HEK293 (cell line): ENCODE measurements at regions not wholly inside any gene's neighbourhood (a gene's known extent, or its start where the extent isn't known, plus 50 kb on each side); places are given as distances from the start of the nearest gene placed in this dataset.

Experiments
- CTCF ChIA-PET: fragments of 350-600 bp; formaldehyde crosslinking; extraction: SDS; loops from one replicate; lab custom pipeline; 2021; ENCODE audit warnings: antibody characterized with exemption; lab: Yijun Ruan, JAX
- POLR2A ChIA-PET: fragments of 300-600 bp; formaldehyde crosslinking; extraction: SDS; loops from one replicate; lab custom pipeline; 2020; ENCODE audit warnings: antibody characterized with exemption, inconsistent platforms; lab: Yijun Ruan, JAX
- H3K27ac ChIP-seq: fragments of 200-500 bp; sonication (Bioruptor generic); 2 replicates; pipeline ENCODE4 v1.5.1; 2014; ENCODE audit warnings: low read depth, low read length, control low read depth, inconsistent platforms; ENCODE audit errors: extremely low read depth
- H3K36me3 ChIP-seq, 2 experiments: fragments of 200-500 bp in 1 of 2; sonication (Bioruptor generic) in 1 of 2; 1 replicate in 1 of 2; 2 replicates in 1 of 2; pipeline ENCODE4 v1.5.1; 2014 to 2017; ENCODE audit warnings: inconsistent platforms in 2 of 2, low read length in 2 of 2; ENCODE audit not compliant: control insufficient read depth in 2 of 2, insufficient read depth in 1 of 2
- H3K4me1 ChIP-seq: fragments of 200-500 bp; sonication (Bioruptor generic); 2 replicates; pipeline ENCODE4 v1.5.1; 2014; ENCODE audit warnings: mild to moderate bottlenecking, low read length, inconsistent platforms; ENCODE audit not compliant: control insufficient read depth, insufficient read depth
- H3K4me3 ChIP-seq: 2 replicates; pipeline ENCODE4 v1.5.1; 2011; ENCODE audit warnings: low read depth, mild to moderate bottlenecking, control low read depth, low read length, moderate library complexity
- H3K9me3 ChIP-seq: fragments of 200-500 bp; sonication (Bioruptor generic); 2 replicates; pipeline ENCODE4 v1.5.1; 2014; ENCODE audit warnings: low read depth, low read length, inconsistent platforms; ENCODE audit not compliant: control insufficient read depth, insufficient read depth
- KLF10 ChIP-seq: fragments of 450-650 bp; IDR thresholded peaks from 2 replicates; pipeline ENCODE4 v1.5.1; 2018; ENCODE audit warnings: missing biosample characterization, mild to moderate bottlenecking, missing genetic modification characterization
- MEIS1 ChIP-seq: sonication (generic); formaldehyde crosslinking; IDR thresholded peaks from 2 replicates; pipeline ENCODE4 v1.8.1; 2022; ENCODE audit warnings: missing genetic modification reagents, mild to moderate bottlenecking, borderline replicate concordance
- SETDB1 ChIP-seq: IDR thresholded peaks from one replicate; pipeline ENCODE4 v1.6.1; 2017; ENCODE audit warnings: mild to moderate bottlenecking, low read length, moderate library complexity, mixed read lengths; ENCODE audit not compliant: insufficient read length
- ZBTB21 ChIP-seq: fragments of 450-650 bp; formaldehyde crosslinking; IDR thresholded peaks from 2 replicates; pipeline ENCODE4 v1.5.1; 2017; ENCODE audit warnings: missing biosample characterization, missing genetic modification characterization
- ZNF174 ChIP-seq: fragments of 450-650 bp; formaldehyde crosslinking; IDR thresholded peaks from 2 replicates; pipeline ENCODE4 v1.5.0; 2017; ENCODE audit warnings: missing biosample characterization, mild to moderate bottlenecking, missing genetic modification characterization
- ZNF223 ChIP-seq: fragments of 450-650 bp; formaldehyde crosslinking; IDR thresholded peaks from 2 replicates; pipeline ENCODE4 v1.5.1; 2016; ENCODE audit warnings: missing biosample characterization, missing genetic modification characterization
- ZNF530 ChIP-seq: fragments of 450-650 bp; formaldehyde crosslinking; IDR thresholded peaks from 2 replicates; pipeline ENCODE4 v1.5.1; 2016; ENCODE audit warnings: low read depth, missing biosample characterization, missing genetic modification characterization
- ZNF544 ChIP-seq: fragments of 450-650 bp; formaldehyde crosslinking; IDR thresholded peaks from 2 replicates; pipeline ENCODE4 v1.5.0; 2017; ENCODE audit warnings: missing biosample characterization, missing genetic modification characterization
- ZNF621 ChIP-seq: fragments of 450-650 bp; formaldehyde crosslinking; IDR thresholded peaks from 2 replicates; pipeline ENCODE4 v1.5.1; 2017; ENCODE audit warnings: missing biosample characterization, missing genetic modification characterization
- ZNF623 ChIP-seq: fragments of 450-650 bp; formaldehyde crosslinking; IDR thresholded peaks from 2 replicates; pipeline ENCODE4 v1.5.1; 2016; ENCODE audit warnings: missing biosample characterization, missing genetic modification characterization
- ZNF768 ChIP-seq: fragments of 450-650 bp; formaldehyde crosslinking; IDR thresholded peaks from 2 replicates; pipeline ENCODE4 v1.5.1; 2018; ENCODE audit warnings: missing biosample characterization, mild to moderate bottlenecking, missing genetic modification characterization
- ZNF777 ChIP-seq: fragments of 450-650 bp; formaldehyde crosslinking; IDR thresholded peaks from 2 replicates; pipeline ENCODE4 v1.5.1; 2017; ENCODE audit warnings: missing biosample characterization, missing genetic modification characterization, borderline replicate concordance
- ZNF830 ChIP-seq: fragments of 450-650 bp; IDR thresholded peaks from 2 replicates; pipeline ENCODE4 v1.5.0; 2018; ENCODE audit warnings: missing biosample characterization, missing genetic modification characterization, low read depth, mild to moderate bottlenecking, moderate library complexity
- ZSCAN16 ChIP-seq: fragments of 450-650 bp; formaldehyde crosslinking; IDR thresholded peaks from 2 replicates; pipeline ENCODE4 v1.5.1; 2016; ENCODE audit warnings: missing biosample characterization, missing genetic modification characterization
- TF ChIP-seq, protein P1 (sequence below): fragments of 450-650 bp; IDR thresholded peaks from 2 replicates; pipeline ENCODE4 v1.5.1; 2018; ENCODE audit warnings: missing biosample characterization, missing genetic modification characterization
- TF ChIP-seq, protein P2 (sequence below): fragments of 450-650 bp; formaldehyde crosslinking; IDR thresholded peaks from 2 replicates; pipeline ENCODE4 v1.5.1; 2016; ENCODE audit warnings: missing biosample characterization, missing genetic modification characterization
- TF ChIP-seq, protein P3 (sequence below): fragments of 450-650 bp; formaldehyde crosslinking; IDR thresholded peaks from 2 replicates; pipeline ENCODE4 v1.5.1; 2016; ENCODE audit warnings: missing biosample characterization, missing genetic modification characterization
- TF ChIP-seq, protein P4 (sequence below): fragments of 450-650 bp; formaldehyde crosslinking; IDR thresholded peaks from 2 replicates; pipeline ENCODE4 v1.5.1; 2016; ENCODE audit warnings: missing biosample characterization, missing genetic modification characterization

DNA sequence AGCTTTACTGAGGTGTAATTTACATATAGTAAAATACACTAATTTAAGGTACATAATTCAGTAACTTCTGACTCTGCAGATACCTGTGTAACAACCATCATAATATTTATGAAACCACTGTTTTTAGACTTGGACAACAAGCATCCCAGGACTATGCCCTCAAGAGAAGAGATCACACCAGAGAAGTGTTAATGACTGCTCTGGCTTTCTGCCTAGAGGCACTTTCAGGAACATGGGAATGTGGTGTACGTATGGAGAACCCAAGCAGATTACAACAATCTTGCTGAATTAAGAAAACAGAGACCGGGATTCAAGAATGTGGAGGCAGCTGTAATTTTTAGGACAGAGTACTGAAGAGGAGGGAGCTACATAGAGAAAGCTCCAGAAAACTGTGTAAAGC, 475.2 kb downstream of the LPIN1 start (continued):
- TF ChIP-seq, protein P1, sequence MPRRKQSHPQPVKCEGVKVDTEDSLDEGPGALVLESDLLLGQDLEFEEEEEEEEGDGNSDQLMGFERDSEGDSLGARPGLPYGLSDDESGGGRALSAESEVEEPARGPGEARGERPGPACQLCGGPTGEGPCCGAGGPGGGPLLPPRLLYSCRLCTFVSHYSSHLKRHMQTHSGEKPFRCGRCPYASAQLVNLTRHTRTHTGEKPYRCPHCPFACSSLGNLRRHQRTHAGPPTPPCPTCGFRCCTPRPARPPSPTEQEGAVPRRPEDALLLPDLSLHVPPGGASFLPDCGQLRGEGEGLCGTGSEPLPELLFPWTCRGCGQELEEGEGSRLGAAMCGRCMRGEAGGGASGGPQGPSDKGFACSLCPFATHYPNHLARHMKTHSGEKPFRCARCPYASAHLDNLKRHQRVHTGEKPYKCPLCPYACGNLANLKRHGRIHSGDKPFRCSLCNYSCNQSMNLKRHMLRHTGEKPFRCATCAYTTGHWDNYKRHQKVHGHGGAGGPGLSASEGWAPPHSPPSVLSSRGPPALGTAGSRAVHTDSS (tag by site-specific recombination) = no peak
- TF ChIP-seq ZNF544 (tag by site-specific recombination) (no peak), ZNF777 (tag by site-specific recombination) (no peak), ZNF530 (no peak), ZNF621 (tag by site-specific recombination) (no peak)
- TF ChIP-seq, all 188 proteins: peak for 0

DNA sequence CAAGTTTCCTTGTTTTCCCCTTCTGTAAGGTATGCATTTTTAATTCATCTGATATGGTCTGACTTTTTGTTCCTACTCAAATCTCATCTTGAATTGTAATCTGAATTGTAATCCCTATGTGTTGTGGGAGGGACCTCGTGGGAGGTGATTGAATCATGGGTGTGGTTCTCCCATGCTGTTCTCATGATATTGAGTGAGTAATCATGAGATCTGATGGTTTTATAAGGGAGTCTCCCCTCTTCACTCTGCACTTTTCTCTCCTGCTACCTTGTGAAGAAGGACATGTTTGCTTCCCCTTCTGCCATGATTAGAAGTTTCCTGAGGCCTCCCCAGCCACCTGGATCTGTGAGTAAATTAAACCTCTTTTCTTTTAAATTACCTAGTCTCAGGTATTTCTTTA, 476.1 kb downstream of the LPIN1 start:
- H3K36me3 ChIP-seq = no peaks in the 10 kb centered on the region
- no peaks in the 10 kb centered on the region for H3K4me1 ChIP-seq
- TF ChIP-seq, protein P2, sequence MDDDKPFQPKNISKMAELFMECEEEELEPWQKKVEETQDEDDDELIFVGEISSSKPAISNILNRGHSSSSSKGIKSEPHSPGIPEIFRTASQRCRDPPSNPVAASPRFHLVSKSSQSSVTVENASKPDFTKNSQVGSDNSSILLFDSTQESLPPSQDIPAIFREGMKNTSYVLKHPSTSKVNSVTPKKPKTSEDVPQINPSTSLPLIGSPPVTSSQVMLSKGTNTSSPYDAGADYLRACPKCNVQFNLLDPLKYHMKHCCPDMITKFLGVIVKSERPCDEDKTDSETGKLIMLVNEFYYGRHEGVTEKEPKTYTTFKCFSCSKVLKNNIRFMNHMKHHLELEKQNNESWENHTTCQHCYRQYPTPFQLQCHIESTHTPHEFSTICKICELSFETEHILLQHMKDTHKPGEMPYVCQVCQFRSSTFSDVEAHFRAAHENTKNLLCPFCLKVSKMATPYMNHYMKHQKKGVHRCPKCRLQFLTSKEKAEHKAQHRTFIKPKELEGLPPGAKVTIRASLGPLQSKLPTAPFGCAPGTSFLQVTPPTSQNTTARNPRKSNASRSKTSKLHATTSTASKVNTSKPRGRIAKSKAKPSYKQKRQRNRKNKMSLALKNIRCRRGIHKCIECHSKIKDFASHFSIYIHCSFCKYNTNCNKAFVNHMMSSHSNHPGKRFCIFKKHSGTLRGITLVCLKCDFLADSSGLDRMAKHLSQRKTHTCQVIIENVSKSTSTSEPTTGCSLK (tag by site-specific recombination) = no peak
- TF ChIP-seq KLF10 (tag by site-specific recombination) = no peak
- no peak for TF ChIP-seq ZNF174 (tag by site-specific recombination)
- TF ChIP-seq ZNF768 (tag by site-specific recombination) = no peak
- TF ChIP-seq, protein P3, sequence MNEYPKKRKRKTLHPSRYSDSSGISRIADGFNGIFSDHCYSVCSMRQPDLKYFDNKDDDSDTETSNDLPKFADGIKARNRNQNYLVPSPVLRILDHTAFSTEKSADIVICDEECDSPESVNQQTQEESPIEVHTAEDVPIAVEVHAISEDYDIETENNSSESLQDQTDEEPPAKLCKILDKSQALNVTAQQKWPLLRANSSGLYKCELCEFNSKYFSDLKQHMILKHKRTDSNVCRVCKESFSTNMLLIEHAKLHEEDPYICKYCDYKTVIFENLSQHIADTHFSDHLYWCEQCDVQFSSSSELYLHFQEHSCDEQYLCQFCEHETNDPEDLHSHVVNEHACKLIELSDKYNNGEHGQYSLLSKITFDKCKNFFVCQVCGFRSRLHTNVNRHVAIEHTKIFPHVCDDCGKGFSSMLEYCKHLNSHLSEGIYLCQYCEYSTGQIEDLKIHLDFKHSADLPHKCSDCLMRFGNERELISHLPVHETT = no peak
- TF ChIP-seq, protein P4, sequence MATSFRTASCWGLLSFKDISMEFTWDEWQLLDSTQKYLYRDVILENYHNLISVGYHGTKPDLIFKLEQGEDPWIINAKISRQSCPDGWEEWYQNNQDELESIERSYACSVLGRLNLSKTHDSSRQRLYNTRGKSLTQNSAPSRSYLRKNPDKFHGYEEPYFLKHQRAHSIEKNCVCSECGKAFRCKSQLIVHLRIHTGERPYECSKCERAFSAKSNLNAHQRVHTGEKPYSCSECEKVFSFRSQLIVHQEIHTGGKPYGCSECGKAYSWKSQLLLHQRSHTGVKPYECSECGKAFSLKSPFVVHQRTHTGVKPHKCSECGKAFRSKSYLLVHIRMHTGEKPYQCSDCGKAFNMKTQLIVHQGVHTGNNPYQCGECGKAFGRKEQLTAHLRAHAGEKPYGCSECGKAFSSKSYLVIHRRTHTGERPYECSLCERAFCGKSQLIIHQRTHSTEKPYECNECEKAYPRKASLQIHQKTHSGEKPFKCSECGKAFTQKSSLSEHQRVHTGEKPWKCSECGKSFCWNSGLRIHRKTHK (tag by site-specific recombination) = no peak
- no peak for TF ChIP-seq MEIS1
- ChIA-PET CTCF (no interaction called here), POLR2A (no interaction called here)
- H3K9me3 ChIP-seq = no peaks in the 10 kb centered on the region
- H3K27ac ChIP-seq = no peak overlapping the region
- no peak overlapping the region for H3K4me3 ChIP-seq

DNA sequence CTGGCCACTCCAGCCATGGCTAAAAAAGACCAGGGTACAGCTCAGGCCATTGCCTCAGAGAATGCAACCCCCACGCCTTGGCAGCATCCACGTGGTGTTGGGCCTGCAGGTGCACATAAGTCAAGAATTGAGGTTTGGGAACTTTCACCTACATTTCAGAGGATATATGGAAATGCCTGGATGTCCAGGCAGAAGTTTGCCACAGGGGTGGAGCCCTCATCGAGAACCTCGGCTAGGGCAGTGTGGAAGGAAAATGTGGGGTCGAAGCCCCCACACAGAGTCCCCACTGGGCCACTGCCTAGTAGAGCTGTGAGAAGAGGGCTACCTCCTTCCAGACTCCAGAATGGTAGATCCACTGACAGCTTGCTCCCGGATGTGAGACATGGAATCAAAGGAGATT, 477.3 kb downstream of the LPIN1 start:
- H3K4me3 ChIP-seq = no peak overlapping the region
- H3K9me3 ChIP-seq = no peaks in the 10 kb centered on the region
- ChIA-PET POLR2A (no interaction called here), CTCF (no interaction called here)
- H3K27ac ChIP-seq = no peak overlapping the region
- H3K4me1 ChIP-seq = no peaks in the 10 kb centered on the region
- no peaks in the 10 kb centered on the region for H3K36me3 ChIP-seq
- TF ChIP-seq SETDB1 (peak; percentile 92), ZNF623 (no peak)

DNA sequence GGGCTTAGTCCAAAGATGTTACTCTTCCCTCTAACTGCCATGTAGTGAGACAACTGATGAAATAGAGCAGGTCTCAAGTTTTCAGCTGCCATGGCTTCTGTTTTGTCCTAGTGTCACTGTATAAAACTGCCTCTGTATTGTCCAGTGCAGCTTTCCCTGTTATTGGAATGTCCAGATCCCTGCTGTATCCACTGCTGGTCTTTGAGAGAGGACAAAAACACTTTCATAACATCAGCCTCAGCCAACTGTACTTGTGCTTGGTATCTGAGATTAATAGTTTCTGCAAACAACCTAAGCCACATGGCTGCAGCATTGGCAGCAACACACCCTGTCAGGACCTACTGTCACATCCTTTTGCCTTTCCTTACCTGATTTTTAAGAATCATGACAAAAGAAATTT, 480.2 kb downstream of the LPIN1 start:
- Histone ChIP-seq H3K9me3 (no peaks in the 10 kb centered on the region), H3K4me1 (no peaks in the 10 kb centered on the region), H3K27ac (no peak overlapping the region), H3K36me3 (no peaks in the 10 kb centered on the region), H3K4me3 (no peak overlapping the region)
- ChIA-PET POLR2A (no interaction called here), CTCF (interaction anchor here (0.6 kb wide), 1 partner anchor 362 kb away, joined by 3 read pairs; no protein-coding TSS in a partner anchor)
- TF ChIP-seq ZNF830 (no peak), ZSCAN16 (no peak), ZBTB21 (tag by site-specific recombination) (no peak), ZNF223 (tag by site-specific recombination) (no peak)
